Neural cell (in vitro differentiated cells): ENCODE measurements at regions not wholly inside any gene's neighbourhood (a gene's known extent, or its start where the extent isn't known, plus 50 kb on each side); places are given as distances from the start of the nearest gene placed in this dataset.
"Not testable (repeated sequence)": the region's sequence is repeated elsewhere in the genome, so short reads cannot be mapped to it uniquely, and the experiment has no call there.

ENCODE experiments used
- H2AFZ ChIP-seq: fragments of 200-600, 300-800 bp; sonication (generic), shearing (Covaris generic); 2 replicates; pipeline ENCODE4 v1.6.0; 2014; ENCODE audit warnings: low read depth, mild to moderate bottlenecking, antibody characterized with exemption, low read length, moderate library complexity
- H3F3A ChIP-seq: fragments of 200-600 bp; shearing (Covaris generic); 2 replicates; pipeline ENCODE4 v1.6.1; 2016; ENCODE audit warnings: mild to moderate bottlenecking, moderate library complexity, mixed read lengths, antibody characterized with exemption, low read length; ENCODE audit not compliant: insufficient read depth, poor library complexity, severe bottlenecking
- H3K27ac ChIP-seq: fragments of 200-600, 300-800 bp; sonication (generic), shearing (Covaris generic); 2 replicates; pipeline ENCODE4 v1.5.1; 2014; ENCODE audit warnings: mild to moderate bottlenecking, low read length, moderate library complexity
- H3K27me3 ChIP-seq: fragments of 300-800, 200-600 bp; sonication (generic), shearing (Covaris generic); 2 replicates; pipeline ENCODE4 v1.6.0; 2014; ENCODE audit warnings: mild to moderate bottlenecking, low read depth, low read length, moderate library complexity; ENCODE audit not compliant: insufficient read depth
- H3K36me3 ChIP-seq: fragments of 300-800, 200-600 bp; sonication (generic), shearing (Covaris generic); 2 replicates; pipeline ENCODE4 v1.5.1; 2014; ENCODE audit warnings: mild to moderate bottlenecking, antibody characterized with exemption, low read length, moderate library complexity; ENCODE audit not compliant: insufficient read depth
- H3K4me2 ChIP-seq: fragments of 300-800, 200-600 bp; sonication (generic), shearing (Covaris generic); 2 replicates; pipeline ENCODE4 v1.6.0; 2014; ENCODE audit warnings: mild to moderate bottlenecking, low read length
- H3K4me3 ChIP-seq: fragments of 300-800, 200-600 bp; sonication (generic), shearing (Covaris generic); 2 replicates; pipeline ENCODE4 v1.5.1; 2014; ENCODE audit warnings: mild to moderate bottlenecking, low read length, moderate library complexity
- H3K79me2 ChIP-seq: fragments of 200-600 bp; shearing (Covaris generic); replicated peaks from 2 replicates; pipeline ENCODE4 v1.6.0; 2014; ENCODE audit warnings: mild to moderate bottlenecking, low read length, moderate library complexity; ENCODE audit not compliant: insufficient read depth
- H3K9ac ChIP-seq: fragments of 300-800, 200-600 bp; sonication (generic), shearing (Covaris generic); 2 replicates; pipeline ENCODE4 v1.6.1; 2016; ENCODE audit warnings: mild to moderate bottlenecking, low read length, mixed read lengths
- H3K9me2 ChIP-seq: fragments of 200-600 bp; shearing (Covaris generic); 2 replicates; pipeline ENCODE4 v1.6.1; 2016; ENCODE audit warnings: mild to moderate bottlenecking, low read length, mixed read lengths; ENCODE audit not compliant: insufficient read depth
- H3K9me3 ChIP-seq: fragments of 200-600, 300-800 bp; sonication (generic), shearing (Covaris generic); 2 replicates; pipeline ENCODE4 v1.6.1; 2016; ENCODE audit warnings: mild to moderate bottlenecking, mixed run types, low read length, moderate library complexity, mixed read lengths
- H4K20me1 ChIP-seq: fragments of 200-600 bp; shearing (Covaris generic); 2 replicates; pipeline ENCODE4 v1.6.1; 2016; ENCODE audit warnings: mild to moderate bottlenecking, mixed run types; ENCODE audit not compliant: insufficient read depth
- CTCF ChIP-seq: fragments of 450-650 bp; IDR thresholded peaks from 2 replicates; pipeline ENCODE4 v1.5.1; 2014; ENCODE audit warnings: antibody characterized with exemption, mild to moderate bottlenecking, moderate library complexity; ENCODE audit not compliant: poor library complexity, severe bottlenecking
- EP300 ChIP-seq: fragments of 450-650 bp; conservative IDR thresholded peaks from 2 replicates; pipeline ENCODE4 v1.6.1; 2014; ENCODE audit warnings: antibody characterized with exemption, mild to moderate bottlenecking, moderate library complexity; ENCODE audit not compliant: poor library complexity, severe bottlenecking
- EZH2 ChIP-seq: fragments of 200-600, 300-800 bp; shearing (Covaris generic), sonication (generic); IDR thresholded peaks from 2 replicates; pipeline ENCODE4 v1.6.1; 2014; ENCODE audit warnings: antibody characterized with exemption, low read length, borderline replicate concordance, mild to moderate bottlenecking; ENCODE audit not compliant: insufficient read depth, poor library complexity, severe bottlenecking
- MXI1 ChIP-seq: fragments of 450-650 bp; conservative IDR thresholded peaks from 2 replicates; pipeline ENCODE4 v1.6.1; 2014; ENCODE audit warnings: antibody characterized with exemption, mild to moderate bottlenecking; ENCODE audit not compliant: poor library complexity, severe bottlenecking
- POLR2AphosphoS5 ChIP-seq: IDR thresholded peaks from 2 replicates; pipeline ENCODE4 v1.6.1; 2012
- RAD21 ChIP-seq: fragments of 450-650 bp; conservative IDR thresholded peaks from 2 replicates; pipeline ENCODE4 v1.6.1; 2014; ENCODE audit warnings: antibody characterized with exemption, mild to moderate bottlenecking, moderate library complexity
- REST ChIP-seq: IDR thresholded peaks from 2 replicates; pipeline ENCODE4 v1.6.1; 2012; ENCODE audit warnings: borderline replicate concordance
- SMC3 ChIP-seq: fragments of 450-650 bp; conservative IDR thresholded peaks from 2 replicates; pipeline ENCODE4 v1.6.1; 2014; ENCODE audit warnings: antibody characterized with exemption, mild to moderate bottlenecking, moderate library complexity; ENCODE audit not compliant: poor library complexity
- TAF1 ChIP-seq: IDR thresholded peaks from 2 replicates; pipeline ENCODE4 v1.6.1; 2012; ENCODE audit warnings: low read depth

- H3F3A ChIP-seq, H3K27me3 ChIP-seq, H3K36me3 ChIP-seq, H3K4me2 ChIP-seq, H3K9me2 ChIP-seq, H3K79me2 ChIP-seq, H2AFZ ChIP-seq, H3K4me3 ChIP-seq, H3K27ac ChIP-seq, H3K9ac ChIP-seq, H3K9me3 ChIP-seq, H4K20me1 ChIP-seq: not testable (repeated sequence)
These were observed 1162.2 kb upstream of the CELF2 start for GRCh38 chr10:9855451-9855850.

- H3K27ac ChIP-seq: no peak overlapping the region
- H3F3A ChIP-seq: no peaks in the 10 kb centered on the region
- H3K79me2 ChIP-seq: no peaks in the 10 kb centered on the region
- H3K9ac ChIP-seq: no peak overlapping the region
- no peaks in the 10 kb centered on the region for H3K9me3 ChIP-seq
- no peaks in the 10 kb centered on the region for H3K36me3 ChIP-seq
- H3K4me2 ChIP-seq: no peak overlapping the region
- H3K9me2 ChIP-seq: no peaks in the 10 kb centered on the region
- TF ChIP-seq REST (no peak), EZH2 (no peak), SMC3 (no peak), RAD21 (no peak), TAF1 (no peak), MXI1 (no peak), CTCF (no peak), EP300 (no peak), POLR2AphosphoS5 (no peak)
- H4K20me1 ChIP-seq: no peaks in the 10 kb centered on the region
- no peak overlapping the region for H2AFZ ChIP-seq
- no peaks in the 10 kb centered on the region for H3K27me3 ChIP-seq
- H3K4me3 ChIP-seq: no peak overlapping the region
These were observed 1158.9 kb upstream of the CELF2 start for GRCh38 chr10:9858816-9859215.

- H3K27me3 ChIP-seq: no peaks in the 10 kb centered on the region
These were observed 1157.6 kb upstream of the CELF2 start for GRCh38 chr10:9860045-9860444.

More at GRCh38 chr10:9860045-9860444, 1157.6 kb upstream of the CELF2 start:
- Histone ChIP-seq H3K27ac (no peak overlapping the region), H3K4me2 (no peak overlapping the region), H3K4me3 (no peak overlapping the region), H3K9me3 (no peaks in the 10 kb centered on the region), H4K20me1 (no peaks in the 10 kb centered on the region), H3K79me2 (no peaks in the 10 kb centered on the region), H3F3A (no peaks in the 10 kb centered on the region), H3K9me2 (no peaks in the 10 kb centered on the region), H2AFZ (no peak overlapping the region), H3K9ac (no peak overlapping the region), H3K36me3 (no peaks in the 10 kb centered on the region)
- TF ChIP-seq CTCF: no peak
- no peak for TF ChIP-seq POLR2AphosphoS5
- no peak for TF ChIP-seq EP300
- no peak for TF ChIP-seq TAF1
- TF ChIP-seq EZH2: no peak
- no peak for TF ChIP-seq RAD21
